Right lobe of liver (tissue), 6 donors: ENCODE measurements at regions not wholly inside any gene's neighbourhood (a gene's known extent, or its start where the extent isn't known, plus 50 kb on each side); places are given as distances from the start of the nearest gene placed in this dataset.
"Not testable (repeated sequence)": the region's sequence is repeated elsewhere in the genome, so short reads cannot be mapped to it uniquely, and the experiment has no call there.

Experiments
- ATAC-seq, 4 donors: fragments of 200-7000 bp; cut with Tn5 transposase; one replicate each; pipeline ENCODE4 v1.9.1; 2020; ENCODE audit warnings: mild to moderate bottlenecking in 4 of 4, moderate library complexity in 4 of 4
- DNase-seq, 3 donors: peaks; one replicate each; pipeline ENCODE4 v3.0.0-alpha.2; 2020
- H3K27ac ChIP-seq, 3 donors: fragments of 200-600 bp; one replicate each; pipeline ENCODE4 v1.8.0; 2022
- H3K27me3 ChIP-seq, 2 donors: fragments of 200-600 bp; one replicate each; pipeline ENCODE4 v1.8.0; 2022
- H3K36me3 ChIP-seq, 4 donors: fragments of 200-600 bp; sonication (generic) in 1 of 4; one replicate each; pipeline versions ENCODE4 v1.5.1 to v1.8.0; 2017 to 2022; ENCODE audit warnings: control low read depth in 1 of 4
- H3K4me1 ChIP-seq, 4 donors: fragments of 200-600 bp; sonication (generic) in 1 of 4; one replicate each; pipeline versions ENCODE4 v1.5.1 to v1.8.0; 2017 to 2022; ENCODE audit warnings: control low read depth in 1 of 4
- H3K4me3 ChIP-seq, 3 donors: fragments of 200-600 bp; one replicate each; pipeline ENCODE4 v1.8.0; 2022
- H3K9me3 ChIP-seq, 4 donors: fragments of 200-600 bp; sonication (generic) in 1 of 4; one replicate each; pipeline versions ENCODE4 v1.5.1 to v1.8.0; 2017 to 2022; ENCODE audit warnings: control low read depth in 1 of 4
- POLR2A ChIP-seq: fragments of 450-650 bp; IDR thresholded peaks from one replicate; pipeline ENCODE4 v1.6.1; 2017; ENCODE audit warnings: antibody characterized with exemption, mild to moderate bottlenecking
- WGBS: methylation state at CpG from one replicate; pipeline ENCODE4 v1.1.6; 2018; ENCODE audit warnings: low coverage, low lambda C conversion rate; ENCODE audit not compliant: insufficient coverage; ENCODE audit errors: missing lambda C conversion rate; 5-methylcytosine and 5-hydroxymethylcytosine counted together
- intact Hi-C, 2 donors: fragments of 100-400 bp; cut with DNase I; formaldehyde crosslinking; loops; one replicate each; pipeline versions ENCODE4 v1.11.2 to v1.14.1; 2022
- TF ChIP-seq, protein P1 (sequence below), 4 donors: fragments of 200-600 bp in 3 of 4; fragments of 450-650 bp in 1 of 4; IDR thresholded peaks; one replicate each; pipeline versions ENCODE4 v1.5.1 to v1.8.0; 2016 to 2022; ENCODE audit warnings: antibody characterized with exemption in 4 of 4, mild to moderate bottlenecking in 2 of 4
- donor health status: DM: no; HTN: yes; CAD: no.
- donor health status: DM: no; HTN: no; CAD: no.
- donor health status: DM: no; HTN: no; CAD: no.
- donor health status: DM: no; HTN: yes; CAD: no.
- donor health status: DM: no; HTN: yes; CAD: no.

DNA sequence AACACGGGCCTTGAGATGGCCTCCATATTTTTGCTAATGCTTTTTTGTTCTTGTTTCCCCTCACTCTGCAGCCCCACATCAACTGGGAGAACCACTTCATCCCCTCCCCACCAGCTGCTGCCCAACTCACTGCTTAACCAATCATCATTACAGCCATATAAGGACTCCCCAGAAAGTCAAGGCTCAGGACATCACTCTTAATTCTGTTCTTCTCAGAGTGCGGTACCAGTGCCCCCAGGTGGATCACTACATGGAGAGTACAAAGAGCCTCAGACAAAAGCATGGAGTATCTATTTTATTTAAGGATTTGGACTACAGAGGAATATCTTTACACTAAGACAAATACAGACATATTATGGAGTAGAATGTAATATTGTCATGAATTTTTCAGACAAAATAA is 340.6 kb downstream of the PAX3 start:
- Histone ChIP-seq H3K36me3 (no peaks in the 10 kb centered on the region), H3K4me3 (no peak overlapping the region), H3K27me3 (no peaks in the 10 kb centered on the region), H3K27ac (no peak overlapping the region), H3K4me1 (no peaks in the 10 kb centered on the region), H3K9me3 (no peaks in the 10 kb centered on the region)
- 60% methylated on average over 2 of the region's 2 CpGs for WGBS
- TF ChIP-seq, protein P1, sequence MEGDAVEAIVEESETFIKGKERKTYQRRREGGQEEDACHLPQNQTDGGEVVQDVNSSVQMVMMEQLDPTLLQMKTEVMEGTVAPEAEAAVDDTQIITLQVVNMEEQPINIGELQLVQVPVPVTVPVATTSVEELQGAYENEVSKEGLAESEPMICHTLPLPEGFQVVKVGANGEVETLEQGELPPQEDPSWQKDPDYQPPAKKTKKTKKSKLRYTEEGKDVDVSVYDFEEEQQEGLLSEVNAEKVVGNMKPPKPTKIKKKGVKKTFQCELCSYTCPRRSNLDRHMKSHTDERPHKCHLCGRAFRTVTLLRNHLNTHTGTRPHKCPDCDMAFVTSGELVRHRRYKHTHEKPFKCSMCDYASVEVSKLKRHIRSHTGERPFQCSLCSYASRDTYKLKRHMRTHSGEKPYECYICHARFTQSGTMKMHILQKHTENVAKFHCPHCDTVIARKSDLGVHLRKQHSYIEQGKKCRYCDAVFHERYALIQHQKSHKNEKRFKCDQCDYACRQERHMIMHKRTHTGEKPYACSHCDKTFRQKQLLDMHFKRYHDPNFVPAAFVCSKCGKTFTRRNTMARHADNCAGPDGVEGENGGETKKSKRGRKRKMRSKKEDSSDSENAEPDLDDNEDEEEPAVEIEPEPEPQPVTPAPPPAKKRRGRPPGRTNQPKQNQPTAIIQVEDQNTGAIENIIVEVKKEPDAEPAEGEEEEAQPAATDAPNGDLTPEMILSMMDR (IDR thresholded peaks at IDR 0.05) = no peak
- no peak for TF ChIP-seq POLR2A
- intact Hi-C loops = no loop called here
- DNase-seq (no peak), ATAC-seq (no peak)

DNA sequence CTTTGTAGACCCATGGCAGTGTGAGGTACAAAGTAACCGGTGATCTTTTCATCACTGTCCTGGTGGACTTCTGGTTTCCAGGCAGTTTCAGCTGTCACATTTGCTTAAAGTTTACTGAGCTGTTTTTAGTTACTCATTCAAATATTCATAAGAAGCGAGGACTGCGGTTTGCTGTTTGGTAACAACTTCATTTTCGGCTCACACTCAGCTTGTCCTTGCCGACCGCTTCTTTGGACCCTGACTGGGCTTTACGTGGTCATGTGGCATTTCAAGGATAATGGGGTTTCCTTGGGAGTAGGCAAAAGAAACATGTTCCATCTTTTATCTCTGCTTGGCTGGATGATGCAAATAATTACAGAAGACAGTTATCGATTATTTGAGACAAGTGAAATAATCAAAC is 350.7 kb downstream of the PAX3 start:
- TF ChIP-seq, protein P1 (IDR thresholded peaks at IDR 0.05) = no peak
- TF ChIP-seq POLR2A = no peak
- ATAC-seq (no peak), DNase-seq (no peak)
- H3K27me3 ChIP-seq = no peaks in the 10 kb centered on the region
- no peaks in the 10 kb centered on the region for H3K9me3 ChIP-seq
- H3K27ac ChIP-seq = no peak overlapping the region
- H3K4me3 ChIP-seq = no peak overlapping the region
- H3K4me1 ChIP-seq = no peaks in the 10 kb centered on the region
- intact Hi-C loops = no loop called here
- no peaks in the 10 kb centered on the region for H3K36me3 ChIP-seq
- 84% methylated on average over 4 of the region's 8 CpGs for WGBS

DNA sequence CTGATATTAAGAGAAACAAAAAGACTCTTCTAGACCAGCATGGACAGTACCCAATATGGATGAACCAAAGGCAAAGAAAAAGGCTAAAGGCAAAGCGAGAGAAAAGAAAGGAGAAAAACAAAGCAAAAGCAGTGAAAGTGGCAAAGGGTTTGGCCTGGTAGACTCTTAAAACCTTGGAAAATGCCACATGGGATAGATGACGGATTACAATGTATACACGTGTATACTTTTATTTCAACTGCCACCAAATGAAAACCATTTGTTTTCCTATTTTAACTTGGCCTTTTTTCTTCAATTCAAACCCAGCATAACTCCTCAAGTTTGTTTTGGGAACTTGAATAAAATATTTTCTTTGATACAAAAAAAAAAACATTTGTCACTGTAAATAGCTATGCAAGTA is 354.3 kb downstream of the PAX3 start:
- DNase-seq, H3K27ac ChIP-seq, H3K27me3 ChIP-seq, intact Hi-C loops, H3K4me1 ChIP-seq, H3K36me3 ChIP-seq, ATAC-seq, H3K9me3 ChIP-seq, H3K4me3 ChIP-seq: not testable (repeated sequence)
- whole genome bisulfite sequencing = 65% methylated on average over 3 of the region's 3 CpGs

GRCh38 chr2:221943076-221943810 is 355.6 kb downstream of the PAX3 start:
- Histone ChIP-seq H3K27ac (no peak overlapping the region), H3K27me3 (no peaks in the 10 kb centered on the region), H3K36me3 (no peaks in the 10 kb centered on the region), H3K4me3 (no peak overlapping the region), H3K9me3 (no peaks in the 10 kb centered on the region), H3K4me1 (no peaks in the 10 kb centered on the region)
- ATAC-seq (no peak), DNase-seq (no peak)
- no peak for TF ChIP-seq POLR2A
- TF ChIP-seq, protein P1 (IDR thresholded peaks at IDR 0.05) = no peak
- WGBS = 39% methylated on average over 2 of the region's 2 CpGs
- intact Hi-C loops = no loop called here

DNA sequence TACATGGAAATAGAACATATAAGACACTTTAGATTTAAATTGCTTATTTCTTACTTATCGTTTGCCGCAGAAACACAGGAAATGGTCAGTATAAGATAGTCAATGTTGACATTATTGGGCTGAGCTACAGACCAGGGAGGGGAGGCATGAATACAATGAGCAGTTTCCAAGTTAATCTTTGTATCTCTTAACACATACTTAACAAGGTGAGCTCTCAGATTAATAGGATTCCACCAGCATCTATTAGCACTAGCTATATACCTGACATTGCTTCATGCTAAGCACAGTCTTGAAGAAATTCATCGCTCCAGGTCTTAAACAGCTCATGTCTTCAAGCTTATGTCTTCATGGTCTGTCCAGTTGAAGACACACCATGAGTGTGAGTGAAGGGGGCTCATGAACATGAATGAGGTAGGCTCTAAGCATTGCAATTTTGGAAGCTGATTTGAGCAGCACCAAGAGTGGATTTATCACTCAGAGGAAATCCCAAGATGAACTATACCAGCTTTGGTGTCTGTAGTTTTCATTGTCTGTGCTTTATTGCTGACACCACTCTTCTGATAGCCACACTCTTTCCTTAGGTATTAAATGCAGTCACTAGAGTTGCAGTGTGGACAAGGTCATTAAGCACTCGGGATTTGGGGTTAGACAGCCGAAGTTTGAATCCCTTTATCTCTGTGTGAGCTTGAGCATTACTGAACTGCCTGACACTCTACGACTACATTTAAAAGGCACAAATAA is 359.3 kb upstream of the EPHA4 start:
- ATAC-seq = no peak
- Histone ChIP-seq H3K27ac (no peak overlapping the region), H3K4me1 (no peaks in the 10 kb centered on the region), H3K4me3 (no peak overlapping the region), H3K36me3 (no peaks in the 10 kb centered on the region), H3K27me3 (no peaks in the 10 kb centered on the region), H3K9me3 (no peaks in the 10 kb centered on the region)
- WGBS = 29% methylated on average over 6 of the region's 6 CpGs
- no peak for TF ChIP-seq POLR2A
- TF ChIP-seq, protein P1 (IDR thresholded peaks at IDR 0.05) = no peak
- intact Hi-C loops = no loop called here
- DNase-seq = no peak
